IPS-NIHi7 (cell line): ENCODE measurements at regions not wholly inside any gene's neighbourhood (a gene's known extent, or its start where the extent isn't known, plus 50 kb on each side); places are given as distances from the start of the nearest gene placed in this dataset.
"Not testable (repeated sequence)": the region's sequence is repeated elsewhere in the genome, so short reads cannot be mapped to it uniquely, and the experiment has no call there.

Experiments used
- DNase-seq: peaks from one replicate; pipeline ENCODE4 v3.0.0; 2012; ENCODE audit warnings: mixed read lengths; ENCODE audit errors: extremely low spot score

- no peak for DNase-seq
These were observed 173.5 kb downstream of the LMBRD1 start for GRCh38 chr6:69623357-69623756.

GRCh38 chr6:69622924-69623323 lies 173.9 kb downstream of the LMBRD1 start:
- DNase-seq = peak; percentile 41

DNA sequence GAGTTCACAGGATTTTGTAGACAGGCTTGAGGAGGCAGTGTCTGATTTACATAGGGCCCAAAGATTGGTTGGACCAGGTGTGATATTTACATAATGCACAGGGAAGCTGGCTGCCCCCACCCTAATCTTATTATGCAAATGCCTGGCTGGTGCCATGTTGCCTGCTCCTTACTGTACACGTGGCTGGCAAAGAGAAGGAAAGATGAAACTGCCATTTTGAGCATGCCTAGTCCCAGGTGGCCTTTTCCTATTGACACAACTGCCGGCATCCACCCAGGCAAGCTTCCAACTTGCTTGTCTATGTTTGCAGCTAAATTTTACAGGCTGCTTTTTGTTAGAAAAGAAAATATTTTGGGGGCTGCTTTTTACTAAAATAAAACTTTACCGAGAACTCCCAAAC lies 174.6 kb downstream of the LMBRD1 start:
- DNase-seq = no peak

DNA sequence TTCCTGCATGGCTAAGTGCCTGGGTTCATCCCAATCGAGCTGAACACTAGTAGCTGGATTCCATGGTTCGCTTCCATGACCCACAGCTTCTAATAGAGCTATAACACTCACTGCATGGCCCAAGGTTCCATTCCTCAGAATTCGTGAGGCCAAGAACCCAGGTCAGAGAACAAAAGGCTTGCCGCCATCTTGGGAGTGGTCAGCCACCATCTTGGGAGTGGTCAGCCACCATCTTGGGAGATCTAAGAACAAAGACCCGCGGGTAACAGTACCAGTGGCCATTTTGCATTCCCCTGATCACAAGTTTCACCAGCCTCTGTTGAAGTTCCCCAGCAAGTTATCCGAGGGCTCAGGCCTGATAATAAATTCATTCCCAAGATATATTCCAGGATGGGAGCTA lies 179.6 kb downstream of the LMBRD1 start:
- DNase-seq = no peak

DNA sequence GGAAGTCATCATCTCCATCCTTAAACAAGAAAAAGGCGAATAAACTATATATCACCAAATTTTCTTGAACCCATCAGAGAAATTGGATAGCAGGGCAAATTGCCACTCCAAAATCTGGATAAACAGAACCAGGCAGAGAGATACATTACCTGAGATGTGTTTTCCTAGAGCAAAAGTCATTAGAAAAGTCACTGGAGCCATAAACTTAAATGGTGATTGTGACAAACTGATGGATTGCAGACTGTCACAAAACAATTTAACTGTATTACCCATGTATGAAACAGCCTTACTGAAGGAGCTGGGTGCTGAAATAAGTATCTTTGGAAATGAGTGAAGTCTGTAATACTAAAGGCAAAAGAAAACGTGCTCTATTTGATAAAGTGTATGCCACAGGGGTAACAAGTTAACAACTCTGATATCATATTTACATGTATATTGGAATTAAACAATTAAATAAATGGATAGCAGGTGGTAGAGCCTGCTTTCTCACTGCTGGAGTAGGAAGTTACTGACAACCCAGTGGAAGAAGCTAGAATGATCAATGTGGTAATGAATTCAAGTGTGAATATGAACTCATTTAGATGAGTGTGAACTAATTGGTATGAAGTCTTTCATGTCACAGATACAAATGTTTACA lies 186.9 kb downstream of the LMBRD1 start:
- DNase-seq = no peak

GRCh38 chr6:69601132-69601531 lies 195.7 kb downstream of the LMBRD1 start:
- DNase-seq = no peak

DNA sequence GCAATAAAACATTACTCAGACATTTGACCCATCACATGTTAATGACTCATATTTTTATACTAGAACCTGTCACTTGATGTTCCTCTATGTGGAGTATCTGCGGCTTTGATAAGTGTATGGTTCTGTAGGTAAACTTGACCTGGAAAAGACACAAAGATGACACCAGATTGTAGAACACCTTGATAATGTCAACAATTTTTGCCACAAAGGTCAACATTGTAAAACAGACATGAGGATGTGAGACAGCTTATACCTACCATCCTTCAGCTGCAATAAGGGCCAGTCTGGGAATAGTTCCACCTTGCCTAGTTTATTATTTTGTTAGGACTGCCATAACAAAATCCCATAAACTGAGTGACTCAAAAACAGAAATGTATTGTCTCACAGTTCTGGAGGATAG lies 202.4 kb downstream of the LMBRD1 start:
- DNase-seq = no peak

GRCh38 chr6:69593706-69594105 lies 203.1 kb downstream of the LMBRD1 start:
- DNase-seq = no peak

DNA sequence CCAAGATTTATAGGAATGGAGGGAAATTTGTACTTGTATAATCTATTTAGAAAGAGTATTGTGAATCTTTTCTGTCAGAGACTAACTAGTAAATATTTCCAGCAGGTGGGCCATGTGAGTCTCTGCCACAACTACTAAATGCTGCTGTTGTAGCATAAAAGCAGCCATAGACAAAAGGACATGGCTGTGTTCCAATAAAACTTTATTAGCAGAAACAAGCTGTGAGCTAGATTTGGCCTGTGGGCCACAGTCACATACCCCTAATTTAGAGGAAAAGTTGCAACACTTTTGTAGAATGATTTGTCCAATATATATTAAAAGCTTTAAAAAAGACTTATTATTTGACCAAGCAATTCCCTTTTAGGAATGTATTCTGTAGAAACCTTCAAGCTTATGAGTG lies 207.2 kb downstream of the LMBRD1 start:
- no peak for DNase-seq

DNA sequence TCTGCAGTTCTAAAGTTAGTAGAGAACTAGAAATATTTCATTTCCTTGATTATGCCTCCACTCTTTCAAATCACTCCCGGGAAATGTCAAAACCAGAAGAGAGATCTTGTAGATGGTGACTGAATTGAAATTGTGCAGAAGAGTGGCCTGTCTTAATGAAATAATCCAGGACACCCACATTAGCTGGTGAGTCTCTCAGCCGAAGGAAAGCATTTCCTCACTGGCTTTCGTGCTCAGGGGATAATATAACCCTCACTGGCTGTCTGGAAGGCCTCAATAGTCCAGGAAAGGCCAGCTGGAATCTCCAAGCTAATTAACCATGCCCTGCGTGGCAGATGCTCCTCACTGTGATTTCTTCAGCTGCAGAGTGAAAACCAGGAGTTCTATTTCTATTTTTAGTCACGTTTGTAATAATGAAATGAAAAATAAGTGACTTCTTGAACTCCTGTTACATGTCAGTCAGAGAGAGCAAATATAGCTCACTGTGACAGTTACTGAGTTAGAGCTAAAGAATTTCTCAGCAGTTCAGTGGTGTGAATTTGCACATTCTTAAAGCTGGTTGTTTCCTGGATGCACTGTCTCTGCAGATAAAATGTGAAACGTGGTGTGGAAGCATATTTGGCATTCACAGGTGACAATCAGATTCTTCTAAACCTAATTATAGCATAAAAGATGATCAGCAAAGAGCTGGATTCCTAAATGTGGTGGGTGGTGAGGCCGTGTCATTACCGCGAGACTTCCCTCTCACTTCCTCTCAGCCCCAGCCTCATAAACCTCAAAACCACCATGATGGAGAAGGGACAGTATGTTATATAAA lies 211.7 kb downstream of the LMBRD1 start:
- DNase-seq = no peak

DNA sequence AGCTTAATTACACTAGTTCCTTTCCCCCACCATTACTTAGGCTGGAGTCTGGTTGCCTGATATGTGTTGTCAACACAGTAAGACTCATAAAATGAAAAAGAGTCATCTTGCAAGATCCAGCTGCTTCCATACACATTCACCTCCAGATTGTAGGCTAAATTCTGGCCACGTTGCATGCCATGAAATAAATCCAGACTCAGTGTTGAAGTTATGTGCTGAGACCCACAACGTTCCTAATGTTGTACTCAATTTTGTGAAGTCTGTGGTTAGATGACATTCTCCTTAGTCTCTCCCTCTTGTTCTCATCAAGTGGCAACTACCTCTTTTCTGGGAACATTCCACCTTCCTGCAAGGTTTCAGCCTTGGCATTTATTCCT lies 212.3 kb downstream of the LMBRD1 start:
- DNase-seq = no peak

DNA sequence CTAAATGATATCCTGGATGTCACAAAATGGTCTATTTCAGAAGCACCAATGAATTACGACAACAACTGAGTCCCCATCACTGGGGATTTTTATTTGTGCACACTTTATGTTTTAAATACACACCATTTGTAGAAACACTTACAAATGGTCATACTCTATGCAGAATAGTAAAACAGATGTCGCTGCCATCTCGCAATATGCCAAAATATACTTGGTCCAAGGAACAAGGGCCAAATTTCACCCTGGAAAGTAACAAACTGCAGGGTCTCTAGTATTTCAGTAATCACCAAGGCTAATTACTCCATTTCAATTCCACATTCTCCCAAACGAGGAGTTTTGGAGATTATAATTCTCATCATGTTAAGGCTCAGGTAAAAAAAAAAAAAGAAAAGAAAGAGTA lies 215.2 kb downstream of the LMBRD1 start:
- DNase-seq = no peak

GRCh38 chr6:69580706-69581105 lies 216.1 kb downstream of the LMBRD1 start:
- no peak for DNase-seq

DNA sequence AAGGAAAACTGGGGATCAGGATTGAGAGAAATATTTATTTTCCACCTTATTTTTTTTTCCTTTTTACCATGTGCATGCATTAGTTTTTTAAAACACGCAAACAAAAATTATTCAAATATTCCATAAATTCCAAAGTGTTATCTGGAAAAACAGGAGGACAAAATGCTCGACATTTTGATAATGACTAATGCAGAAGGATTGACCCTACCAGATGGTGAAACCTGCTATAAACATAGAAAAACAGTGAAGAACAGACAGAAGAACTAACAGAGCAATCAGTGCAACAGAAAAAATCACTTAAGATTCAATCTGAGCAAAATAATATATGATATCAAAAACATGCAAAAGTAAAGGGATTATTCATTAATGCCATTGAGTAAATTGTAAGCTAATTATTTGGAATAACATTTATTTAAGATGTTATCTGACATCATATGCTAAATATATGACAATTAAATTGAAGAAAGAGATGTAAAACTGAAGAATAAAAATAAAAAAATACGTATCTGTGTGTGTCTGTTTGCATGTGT lies 218.4 kb downstream of the LMBRD1 start:
- no peak for DNase-seq

- DNase-seq = no peak
These were observed 225.6 kb downstream of the LMBRD1 start for GRCh38 chr6:69571234-69571633.

DNA sequence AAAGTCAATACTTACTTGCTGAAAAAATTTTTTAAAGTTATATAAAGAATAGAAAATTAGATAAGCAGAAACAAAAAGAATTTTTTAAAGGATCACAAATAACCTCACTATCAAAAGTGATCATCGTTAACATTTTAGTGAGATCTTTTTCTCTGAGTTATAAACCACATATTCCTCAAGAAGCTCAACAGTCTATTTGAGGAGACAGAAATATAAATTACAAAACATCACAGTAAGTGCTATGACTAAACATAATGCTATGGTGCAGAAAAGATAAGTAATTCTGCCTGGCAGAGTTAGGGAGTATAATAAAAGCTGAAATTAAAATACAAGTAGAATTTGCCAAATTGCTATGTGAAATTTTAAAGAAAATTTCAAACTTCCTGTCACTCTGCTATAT lies 226.7 kb downstream of the LMBRD1 start:
- DNase-seq = no peak

GRCh38 chr6:69560597-69560996 lies 236.2 kb downstream of the LMBRD1 start:
- DNase-seq = not testable (repeated sequence)

DNA sequence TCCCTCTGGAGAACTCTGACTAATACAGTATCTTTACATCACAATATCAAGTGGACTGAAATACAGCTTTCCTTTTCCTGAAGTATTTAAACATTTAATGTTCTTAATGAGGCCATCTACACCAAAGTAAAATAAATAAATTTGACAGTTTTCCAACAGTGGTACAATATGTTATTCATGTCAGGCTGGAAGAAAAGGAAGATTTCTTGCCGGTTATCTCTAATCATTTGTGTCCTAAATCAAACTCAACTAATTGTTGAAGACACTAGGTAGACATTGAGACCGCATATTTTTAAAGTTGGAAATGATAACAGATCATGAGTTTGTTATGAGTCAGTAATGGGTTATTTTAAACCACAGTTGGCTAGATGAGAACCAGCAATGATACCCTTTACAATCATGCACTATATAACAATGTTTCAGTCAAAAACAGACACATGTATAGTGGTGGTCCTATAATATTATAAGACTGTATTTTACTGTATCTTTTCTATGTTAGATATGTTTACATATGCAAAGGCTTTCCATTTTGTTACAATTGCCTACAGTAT lies 241.6 kb downstream of the LMBRD1 start:
- no peak for DNase-seq

DNA sequence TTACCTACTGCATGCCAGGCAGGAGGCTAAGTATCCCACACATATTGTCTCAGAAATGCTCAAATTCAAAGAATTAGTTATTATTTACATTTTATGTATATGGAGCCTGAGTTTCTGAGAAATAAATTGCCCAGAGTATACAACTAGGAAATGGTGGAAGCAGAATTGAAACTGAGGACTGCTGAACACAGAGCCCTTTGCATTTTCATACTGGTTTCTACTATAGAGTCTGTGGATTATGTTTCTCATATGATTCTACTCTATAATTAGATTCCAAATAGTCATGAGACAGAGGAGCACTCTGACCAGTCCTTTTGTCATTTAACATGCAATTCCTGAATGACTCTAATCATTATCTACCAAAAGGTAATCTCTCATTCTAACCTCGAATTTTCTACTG lies 254.3 kb downstream of the LMBRD1 start:
- no peak for DNase-seq

DNA sequence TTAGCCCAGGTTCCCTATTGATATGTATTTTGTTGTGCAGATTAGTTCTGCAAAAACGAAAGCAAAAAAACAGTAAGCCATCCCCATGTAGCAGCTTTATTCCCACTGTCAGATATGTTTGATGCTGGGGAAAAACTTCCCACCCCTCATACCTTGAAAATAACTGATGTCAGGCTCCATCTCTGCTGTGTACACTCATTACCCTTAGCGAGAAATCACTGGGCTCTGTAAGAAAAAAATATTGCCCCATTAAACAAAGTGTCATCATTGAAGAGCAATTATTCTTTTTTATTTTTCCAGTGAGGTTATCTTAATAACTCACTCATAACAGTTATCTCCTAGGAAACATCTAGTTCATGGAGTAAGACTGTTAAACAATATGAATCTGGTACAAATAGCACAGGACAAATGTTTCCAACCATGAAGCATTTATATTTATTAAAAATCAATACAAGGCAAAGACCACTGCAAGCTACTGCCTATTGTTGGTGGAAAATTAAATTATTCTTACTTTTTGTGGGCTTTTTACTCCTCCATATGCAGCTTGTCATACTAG lies 268.8 kb downstream of the LMBRD1 start:
- DNase-seq = no peak

DNA sequence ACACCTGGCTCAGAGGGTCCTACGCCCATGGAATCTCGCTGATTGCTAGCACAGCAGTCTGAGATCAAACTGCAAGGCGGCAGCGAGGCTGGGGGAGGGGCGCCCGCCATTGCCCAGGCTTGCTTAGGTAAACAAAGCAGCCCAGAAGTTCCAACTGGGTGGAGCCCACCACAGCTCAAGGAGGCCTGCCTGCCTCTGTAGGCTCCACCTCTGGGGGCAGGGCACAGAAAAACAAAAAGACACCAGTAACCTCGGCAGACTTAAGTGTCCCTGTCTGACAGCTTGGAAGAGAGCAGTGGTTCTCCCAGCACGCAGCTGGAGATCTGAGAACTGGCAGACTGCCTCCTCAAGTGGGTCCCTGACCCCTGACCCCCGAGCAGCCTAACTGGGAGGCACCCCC lies 281.3 kb downstream of the LMBRD1 start:
- not testable (repeated sequence) for DNase-seq

GRCh38 chr6:69494595-69494994 lies 302.2 kb downstream of the LMBRD1 start:
- no peak for DNase-seq

DNA sequence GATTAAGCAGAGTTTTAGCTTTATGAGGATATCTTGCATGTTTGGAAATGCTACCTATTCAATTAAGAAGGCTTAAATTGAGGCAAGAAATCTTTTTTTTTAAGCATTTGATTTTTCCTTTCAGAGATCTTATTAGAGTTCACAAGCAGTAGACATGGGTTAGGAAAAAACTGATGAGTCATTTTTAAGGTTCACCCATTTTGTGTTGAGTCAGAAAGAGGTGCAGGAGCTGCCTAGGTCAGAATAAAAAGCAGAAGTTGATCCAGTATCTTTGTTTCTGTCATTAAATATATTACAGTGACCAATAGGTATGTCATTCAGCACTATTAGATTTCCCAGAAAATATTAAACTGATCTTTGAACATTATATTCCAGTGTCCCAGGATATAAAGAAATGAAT lies 306.8 kb downstream of the LMBRD1 start:
- no peak for DNase-seq
